B cell (primary cell): ENCODE measurements at regions not wholly inside any gene's neighbourhood (a gene's known extent, or its start where the extent isn't known, plus 50 kb on each side); places are given as distances from the start of the nearest gene placed in this dataset.

Experiments used
- ATAC-seq: fragments of 200-7000 bp; cut with Tn5 transposase; one replicate; pipeline ENCODE4 v1.10.0; 2021; ENCODE audit warnings: low read depth, mild to moderate bottlenecking, moderate number of reproducible peaks, moderate library complexity
- CTCF ChIA-PET: fragments of 350-600 bp; sonication (Branson Sonifier 250); formaldehyde crosslinking; loops from one replicate; lab custom pipeline; 2021; ENCODE audit warnings: antibody characterized with exemption, inconsistent platforms; lab: Charles Lee
- POLR2A ChIA-PET: fragments of 350-600 bp; sonication (Branson Sonifier 250); formaldehyde crosslinking; loops from one replicate; lab custom pipeline; 2021; ENCODE audit warnings: antibody characterized with exemption; lab: Charles Lee
- DNase-seq: peaks from one replicate; pipeline ENCODE4 v3.0.0; 2013
- H2AFZ ChIP-seq: 2 replicates; pipeline ENCODE4 v1.6.1; 2012; ENCODE audit warnings: mild to moderate bottlenecking, low read depth, low read length; ENCODE audit not compliant: insufficient read depth, poor library complexity, severe bottlenecking
- H3K27ac ChIP-seq, 2 donors: 1 replicate in 1 of 2; 2 replicates in 1 of 2; pipeline ENCODE4 v1.5.1; 2012 to 2013; ENCODE audit warnings: low read length in 2 of 2, mild to moderate bottlenecking in 2 of 2, moderate library complexity in 1 of 2
- H3K27me3 ChIP-seq, 4 experiments: fragments of 200-600 bp in 1 of 4; sonication (generic) in 1 of 4; replicated peaks in 1 of 4; 1 replicate in 2 of 4; 2 replicates in 2 of 4; pipeline versions ENCODE4 v1.6.1 to v1.7.0; 2013 to 2016; ENCODE audit warnings: low read length in 3 of 4, mild to moderate bottlenecking in 2 of 4, mixed read lengths in 1 of 4, moderate library complexity in 1 of 4; ENCODE audit not compliant: insufficient read depth in 4 of 4, control insufficient read depth in 3 of 4; ENCODE audit errors: control extremely low read depth in 1 of 4
- H3K36me3 ChIP-seq, 2 experiments: replicated peaks in 1 of 2; 1 replicate in 1 of 2; 2 replicates in 1 of 2; pipeline versions ENCODE4 v1.6.1 to v1.7.1; 2013; ENCODE audit warnings: low read length in 1 of 2; ENCODE audit not compliant: insufficient read depth in 2 of 2, control insufficient read depth in 1 of 2; ENCODE audit errors: control extremely low read depth in 1 of 2, extremely low read depth in 1 of 2
- H3K4me1 ChIP-seq, 2 donors: fragments of 200-600 bp in 1 of 2; sonication (generic) in 1 of 2; 1 replicate in 1 of 2; 2 replicates in 1 of 2; pipeline versions ENCODE4 v1.5.1 to v1.6.1; 2013 to 2017; ENCODE audit warnings: low read length in 2 of 2; ENCODE audit not compliant: control insufficient read depth in 2 of 2, insufficient read depth in 2 of 2
- H3K4me2 ChIP-seq: replicated peaks from 2 replicates; pipeline ENCODE3; 2012; ENCODE audit warnings: mild to moderate bottlenecking, low read depth, low read length; ENCODE audit not compliant: poor library complexity, severe bottlenecking
- H3K4me3 ChIP-seq, 5 experiments: fragments of 200-600 bp in 1 of 5; sonication (generic) in 1 of 5; 1 replicate in 3 of 5; 2 replicates in 2 of 5; pipeline versions ENCODE4 v1.5.1 to v1.7.0; 2011 to 2016; ENCODE audit warnings: low read length in 4 of 5, mild to moderate bottlenecking in 4 of 5, low read depth in 2 of 5, control low read depth in 1 of 5, moderate library complexity in 1 of 5; ENCODE audit not compliant: insufficient read depth in 1 of 5; ENCODE audit errors: control extremely low read depth in 1 of 5, extremely low read depth in 1 of 5
- H3K79me2 ChIP-seq: fragments of 200-600 bp; sonication (generic); one replicate; pipeline ENCODE4 v1.6.0; 2016; ENCODE audit warnings: low read length; ENCODE audit not compliant: control insufficient read depth, insufficient read depth
- H3K9ac ChIP-seq: fragments of 200-600 bp; sonication (generic); 2 replicates; pipeline ENCODE4 v1.6.1; 2017; ENCODE audit warnings: mild to moderate bottlenecking, low read length, moderate library complexity
- H3K9me3 ChIP-seq, 3 donors: one replicate each; pipeline versions ENCODE4 v1.6.1 to v1.7.1; 2013; ENCODE audit warnings: low read length in 2 of 3; ENCODE audit not compliant: control insufficient read depth in 2 of 3, insufficient read depth in 1 of 3; ENCODE audit errors: control extremely low read depth in 1 of 3
- H4K20me1 ChIP-seq: 2 replicates; pipeline ENCODE4 v1.6.0; 2012; ENCODE audit warnings: mild to moderate bottlenecking, low read length; ENCODE audit not compliant: insufficient read depth, control insufficient read depth, poor library complexity, severe bottlenecking
- H3K27ac Mint-ChIP-seq: one replicate; pipeline ENCODE4 v1.8.0; 2021; ENCODE audit warnings: mixed read lengths
- H3K27me3 Mint-ChIP-seq: one replicate; pipeline ENCODE4 v1.8.0; 2021; ENCODE audit warnings: mixed read lengths
- H3K4me1 Mint-ChIP-seq: one replicate; pipeline ENCODE4 v1.8.0; 2021; ENCODE audit warnings: mixed read lengths
- H3K4me3 Mint-ChIP-seq: one replicate; pipeline ENCODE4 v1.8.0; 2021; ENCODE audit warnings: mixed read lengths
- H3K9me3 Mint-ChIP-seq: one replicate; pipeline ENCODE4 v1.8.0; 2022; ENCODE audit warnings: mixed read lengths; ENCODE audit not compliant: insufficient read depth
- CTCF ChIP-seq: fragments of 200-600 bp; IDR thresholded peaks from one replicate; pipeline ENCODE4 v1.8.0; 2022; ENCODE audit warnings: antibody characterized with exemption, mild to moderate bottlenecking
- EZH2 ChIP-seq: IDR thresholded peaks from 2 replicates; pipeline ENCODE4 v1.6.1; 2012; ENCODE audit warnings: borderline replicate concordance, low read depth, mild to moderate bottlenecking, moderate library complexity, low read length; ENCODE audit not compliant: insufficient read depth, poor library complexity, severe bottlenecking
- WGBS: methylation state at CpG from one replicate; pipeline ENCODE4 v1.1.5; 2013; ENCODE audit warnings: missing lambda C conversion rate; ENCODE audit not compliant: insufficient coverage; 5-methylcytosine and 5-hydroxymethylcytosine counted together
- intact Hi-C: fragments of 100-400 bp; cut with micrococcal nuclease; formaldehyde crosslinking; loops from one replicate; pipeline ENCODE4 v1.10.0; 2022

- Histone ChIP-seq H4K20me1 (no peaks in the 10 kb centered on the region), H3K4me3 (no peak overlapping the region), H3K9ac (no peak overlapping the region), H3K79me2 (no peaks in the 10 kb centered on the region), H3K36me3 (no peaks in the 10 kb centered on the region), H2AFZ (no peak overlapping the region), H3K27ac (no peak overlapping the region), H3K4me1 (no peaks in the 10 kb centered on the region), H3K27me3 (no peaks in the 10 kb centered on the region), H3K4me2 (no peak overlapping the region), H3K9me3 (no peaks in the 10 kb centered on the region)
- DNase-seq (no peak), ATAC-seq (no peak)
- no peak overlapping the region for H3K27ac Mint-ChIP-seq
- POLR2A ChIA-PET, result no interaction called here
- no peak overlapping the region for H3K4me3 Mint-ChIP-seq
- intact Hi-C loops, result no loop called here
- no CpG with 5 or more reads among the region's 2 CpGs for WGBS
- no peaks in the 10 kb centered on the region for H3K9me3 Mint-ChIP-seq
- no peaks in the 10 kb centered on the region for H3K4me1 Mint-ChIP-seq
- no peaks in the 10 kb centered on the region for H3K27me3 Mint-ChIP-seq
- CTCF ChIA-PET, result no interaction called here
- TF ChIP-seq EZH2 (no peak), CTCF (no peak)
Measured at GRCh38 chr6:93013054-93013453, 406.3 kb downstream of the EPHA7 start.

- ChIA-PET POLR2A (no interaction called here), CTCF (no interaction called here)
- Histone ChIP-seq H2AFZ (no peak overlapping the region), H3K4me1 (no peaks in the 10 kb centered on the region), H3K4me3 (no peak overlapping the region), H3K27ac (no peak overlapping the region), H3K36me3 (no peaks in the 10 kb centered on the region), H3K79me2 (no peaks in the 10 kb centered on the region), H3K9me3 (no peaks in the 10 kb centered on the region), H3K9ac (no peak overlapping the region), H4K20me1 (no peaks in the 10 kb centered on the region), H3K4me2 (no peak overlapping the region), H3K27me3 (no peaks in the 10 kb centered on the region)
- no peaks in the 10 kb centered on the region for H3K27me3 Mint-ChIP-seq
- no peak overlapping the region for H3K4me3 Mint-ChIP-seq
- H3K4me1 Mint-ChIP-seq, result no peaks in the 10 kb centered on the region
- no peak for ATAC-seq
- intact Hi-C loops, result no loop called here
- TF ChIP-seq EZH2 (no peak), CTCF (no peak)
- DNase-seq, result no peak
- no peak overlapping the region for H3K27ac Mint-ChIP-seq
- H3K9me3 Mint-ChIP-seq, result no peaks in the 10 kb centered on the region
Measured at GRCh38 chr6:93008375-93008774, 411.0 kb downstream of the EPHA7 start.
